ENCODE measurements at regions not wholly inside any gene's neighbourhood (a gene's known extent, or its start where the extent isn't known, plus 50 kb on each side); places are given as distances from the start of the nearest gene placed in this dataset.

GRCh38 chr7:47678641-47679380 is 96.9 kb upstream of the TNS3 start:
- dilution Hi-C loops (cut with HindIII; ENCODE audit: low sequenced_read_pairs, unreplicated experiment) (no loop called here), in situ Hi-C loops (cut with MboI; ENCODE audit: low sequenced_read_pairs) (no loop called here), intact Hi-C loops (cut with micrococcal nuclease) (no loop called here)
- Histone ChIP-seq H3K4ac (ENCODE audit: low read depth, low read length) (0 out of 2 replicates have a peak overlapping the region, but pooled peaks have one; percentile 17), H3K9me1 (ENCODE audit: insufficient read depth, low read length) (0 out of 2 replicates have a peak, but pooled peaks cover 2% of the 10 kb centered on the region), H2BK20ac (ENCODE audit: low read depth, low read length) (no peak overlapping the region; the same call in 1 of the 2 replicates), H3K14ac (replicated peaks; ENCODE audit: low read depth, low read length) (no peak overlapping the region), H2AK5ac (ENCODE audit: low read depth, low read length) (0 out of 2 replicates have a peak overlapping the region, but pooled peaks have one; percentile 17), H2BK120ac (ENCODE audit: low read depth, low read length) (no peak overlapping the region), H3K36me3 (ENCODE audit: control insufficient read depth, insufficient read depth, low read length) (no peaks in the 10 kb centered on the region), H4K8ac (ENCODE audit: low read depth in 2 of 2, low read length in 2 of 2) (no peak overlapping the region), H3K4me1 (ENCODE audit: control insufficient read depth, insufficient read depth, low read length) (peaks cover 2% of the 10 kb centered on the region; the same call in 1 of the 2 replicates), H3K9ac (ENCODE audit: low read depth, low read length) (no peak overlapping the region), H3K27me3 (ENCODE audit: control insufficient read depth, insufficient read depth, low read length) (no peaks in the 10 kb centered on the region), H2AK9ac (replicated peaks; ENCODE audit: low read depth, low read length, poor library complexity) (no peak overlapping the region), H3K18ac (ENCODE audit: low read depth, low read length) (no peak overlapping the region), H3K79me1 (ENCODE audit: low read depth in 1 of 2, low read length in 2 of 2) (no peaks in the 10 kb centered on the region), H4K20me1 (ENCODE audit: insufficient read depth, low read length) (no peaks in the 10 kb centered on the region), H3K4me3 (ENCODE audit: insufficient read depth, low read depth, low read length) (no peak overlapping the region), H2AFZ (replicated peaks; ENCODE audit: low read length, poor library complexity) (no peak overlapping the region), H2BK15ac (ENCODE audit: low read depth, low read length) (no peak overlapping the region), H4K91ac (ENCODE audit: insufficient read depth, low read depth, low read length) (no peak overlapping the region), H2BK5ac (ENCODE audit: low read depth, low read length, poor library complexity, severe bottlenecking) (no peak overlapping the region), H3K9me3 (ENCODE audit: control insufficient read depth, insufficient read depth, low read length) (peaks cover 9% of the 10 kb centered on the region), H3K56ac (ENCODE audit: extremely low read depth, insufficient read depth, low read length) (no peak overlapping the region), H3K27ac (ENCODE audit: insufficient read depth, low read length) (no peak overlapping the region), H3K4me2 (ENCODE audit: low read depth, low read length) (no peak overlapping the region), H4K5ac (ENCODE audit: low read depth, low read length) (no peak overlapping the region), H3K23ac (ENCODE audit: low read depth, low read length) (no peak overlapping the region)
- BruUV-seq (replicated peaks): no TSS peak
- TF ChIP-seq RAD21 (IDR thresholded peaks at IDR 0.05; ENCODE audit: low read length) (no peak), SMC3 (IDR thresholded peaks at IDR 0.05; ENCODE audit: low read depth, low read length) (no peak), RFX5 (IDR thresholded peaks at IDR 0.05; ENCODE audit: low read depth, low read length) (no peak), MXI1 (IDR thresholded peaks at IDR 0.05; ENCODE audit: borderline replicate concordance, low read depth, low read length) (no peak), CHD1 (IDR thresholded peaks at IDR 0.05; ENCODE audit: low read depth, low read length) (no peak), BHLHE40 (IDR thresholded peaks at IDR 0.05; ENCODE audit: low read depth, low read length) (no peak), FOS (IDR thresholded peaks at IDR 0.05; ENCODE audit: low read depth, low read length) (no peak), CTCF (conservative IDR thresholded peaks at IDR 0.05; ENCODE audit: low read depth, low read length) (no peak), RCOR1 (IDR thresholded peaks at IDR 0.05; ENCODE audit: insufficient replicate concordance, low read length) (no peak), MAFK (IDR thresholded peaks at IDR 0.05; ENCODE audit: low read depth, low read length) (no peak), MAZ (IDR thresholded peaks at IDR 0.05; ENCODE audit: borderline replicate concordance, low read depth, low read length) (no peak)
- ATAC-seq (ENCODE audit: low read depth) (no peak), DNase-seq (no peak)
- CTCF ChIA-PET: no interaction called here
- POLR2A ChIA-PET (ENCODE audit: unreplicated experiment): no interaction called here
- WGBS, 2 experiments (ENCODE audit: extremely low coverage in 2 of 2, insufficient read length in 1 of 2): 100% methylated on average over 3 of the region's 6 CpGs; no CpG with 5 or more reads in 1 of the 2 experiments
